A673 (cell line): ENCODE measurements at regions not wholly inside any gene's neighbourhood (a gene's known extent, or its start where the extent isn't known, plus 50 kb on each side); places are given as distances from the start of the nearest gene placed in this dataset.
"Not testable (repeated sequence)": the region's sequence is repeated elsewhere in the genome, so short reads cannot be mapped to it uniquely, and the experiment has no call there.

Experiments
- BruUV-seq: library from RNA; stranded (reverse); fragments of 400-500 nt; replicated peaks from 2 replicates; lab custom pipeline; 2021; lab: Mats Ljungman, UMichigan
- CTCF ChIA-PET: fragments of 300-600 bp; sonication (Branson Sonifier 250); formaldehyde crosslinking; loops from one replicate; lab custom pipeline; 2022; ENCODE audit warnings: antibody characterized with exemption; lab: Charles Lee
- POLR2A ChIA-PET: fragments of 300-600 bp; sonication (Branson Sonifier 250); formaldehyde crosslinking; loops from one replicate; lab custom pipeline; 2022; ENCODE audit warnings: antibody characterized with exemption; ENCODE audit not compliant: low non-redundant PET; lab: Charles Lee
- DNase-seq: peaks from one replicate; pipeline ENCODE4 v3.0.0-alpha.2; 2015; ENCODE audit warnings: low spot score
- H3K27ac ChIP-seq: fragments of 200-600 bp; sonication (generic); 2 replicates; pipeline ENCODE4 v1.5.1; 2016; ENCODE audit warnings: mixed run types, low read depth, mild to moderate bottlenecking, mixed read lengths, antibody characterized with exemption, low read length; ENCODE audit not compliant: poor library complexity, severe bottlenecking
- H3K27me3 ChIP-seq: fragments of 200-600 bp; sonication (generic); replicated peaks from 2 replicates; pipeline ENCODE4 v1.6.1; 2017; ENCODE audit warnings: mixed run types, low read depth, mild to moderate bottlenecking, mixed read lengths, antibody characterized with exemption, low read length; ENCODE audit not compliant: insufficient read depth, poor library complexity
- H3K36me3 ChIP-seq: fragments of 200-600 bp; sonication (generic); 2 replicates; pipeline ENCODE4 v1.6.1; 2016; ENCODE audit warnings: mixed run types, mild to moderate bottlenecking, mixed read lengths, antibody characterized with exemption, low read length; ENCODE audit not compliant: insufficient read depth, poor library complexity, severe bottlenecking
- H3K4me1 ChIP-seq: fragments of 200-600 bp; sonication (generic); 2 replicates; pipeline ENCODE4 v1.6.1; 2017; ENCODE audit warnings: mixed run types, mild to moderate bottlenecking, mixed read lengths, antibody characterized with exemption, low read length; ENCODE audit not compliant: insufficient read depth, poor library complexity, severe bottlenecking
- H3K4me3 ChIP-seq: fragments of 200-600 bp; sonication (generic); 2 replicates; pipeline ENCODE4 v1.5.1; 2016; ENCODE audit warnings: low read depth, mixed run types, mild to moderate bottlenecking, mixed read lengths, low read length; ENCODE audit not compliant: poor library complexity, severe bottlenecking
- H3K9me3 ChIP-seq: fragments of 200-600 bp; sonication (generic); 2 replicates; pipeline ENCODE4 v1.6.1; 2016; ENCODE audit warnings: mixed run types, low read depth, mild to moderate bottlenecking, mixed read lengths, antibody characterized with exemption, low read length; ENCODE audit not compliant: poor library complexity, severe bottlenecking
- CTCF ChIP-seq: fragments of 300-800, 200-600 bp; sonication (generic); conservative IDR thresholded peaks from 2 replicates; pipeline ENCODE4 v1.5.1; 2017; ENCODE audit warnings: low read depth, mild to moderate bottlenecking, antibody characterized with exemption, low read length, moderate library complexity, mixed read lengths
- EZH2 ChIP-seq: fragments of 200-600 bp; sonication (generic); IDR thresholded peaks from 2 replicates; pipeline ENCODE4 v1.6.1; 2017; ENCODE audit warnings: borderline replicate concordance, low read depth, mild to moderate bottlenecking, mixed read lengths, antibody characterized with exemption, low read length; ENCODE audit not compliant: poor library complexity, severe bottlenecking
- intact Hi-C: fragments of 100-400 bp; cut with micrococcal nuclease; formaldehyde crosslinking; loops from one replicate; pipeline ENCODE4 v1.10.0; 2022; ENCODE audit not compliant: unreplicated experiment

GRCh38 chr17:16857746-16858145 lies 114.2 kb downstream of the TNFRSF13B start:
- H3K4me1 ChIP-seq, POLR2A ChIA-PET, intact Hi-C loops, H3K27ac ChIP-seq, BruUV-seq, H3K27me3 ChIP-seq, H3K4me3 ChIP-seq, DNase-seq, H3K36me3 ChIP-seq, H3K9me3 ChIP-seq, CTCF ChIA-PET: not testable (repeated sequence)

- H3K27ac ChIP-seq, H3K36me3 ChIP-seq, H3K27me3 ChIP-seq, H3K4me3 ChIP-seq, BruUV-seq, H3K4me1 ChIP-seq, DNase-seq, CTCF ChIA-PET, H3K9me3 ChIP-seq, intact Hi-C loops, POLR2A ChIA-PET: not testable (repeated sequence)
These were observed 115.1 kb downstream of the TNFRSF13B start for GRCh38 chr17:16856846-16857245.

- H3K4me3 ChIP-seq, H3K27me3 ChIP-seq, CTCF ChIA-PET, H3K36me3 ChIP-seq, H3K9me3 ChIP-seq, DNase-seq, BruUV-seq, H3K4me1 ChIP-seq, POLR2A ChIA-PET, H3K27ac ChIP-seq, intact Hi-C loops: not testable (repeated sequence)
These were observed 115.7 kb downstream of the TNFRSF13B start for GRCh38 chr17:16856171-16856570.

GRCh38 chr17:16854636-16855035 lies 117.3 kb downstream of the TNFRSF13B start:
- DNase-seq, H3K4me1 ChIP-seq, POLR2A ChIA-PET, intact Hi-C loops, CTCF ChIA-PET, H3K27me3 ChIP-seq, H3K27ac ChIP-seq, H3K4me3 ChIP-seq, H3K9me3 ChIP-seq, H3K36me3 ChIP-seq, BruUV-seq: not testable (repeated sequence)

DNA sequence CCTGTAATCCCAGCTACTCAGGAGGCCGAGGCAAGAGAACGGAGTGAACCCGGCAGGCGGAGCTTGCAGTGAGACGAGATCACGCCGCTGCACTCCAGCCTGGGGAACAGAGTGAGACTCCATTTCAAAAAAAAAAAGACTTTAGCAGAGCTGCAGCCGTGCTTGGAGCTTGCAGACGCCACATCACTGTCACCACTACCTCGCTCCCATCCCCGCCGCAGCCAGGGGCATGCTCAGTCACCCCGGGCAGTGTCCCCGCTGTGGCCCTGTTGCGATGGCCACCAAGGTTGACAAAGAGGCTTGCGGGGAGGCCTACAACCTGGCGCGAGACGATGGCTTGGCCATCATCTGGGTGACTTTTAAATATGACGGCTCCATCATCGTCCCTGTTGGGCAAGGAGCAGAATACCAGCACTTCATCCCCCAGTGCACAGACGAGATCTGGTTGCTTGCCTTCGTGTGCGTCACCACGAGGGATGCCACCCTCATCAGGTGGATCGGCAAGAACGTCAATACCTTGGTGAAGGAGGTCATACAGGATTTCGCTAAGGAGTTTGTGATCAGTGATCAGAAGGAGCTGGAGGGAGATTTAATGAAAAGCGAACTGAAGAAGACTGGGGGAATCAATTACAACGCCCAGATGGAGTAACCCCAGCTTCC lies 118.1 kb downstream of the TNFRSF13B start:
- BruUV-seq: no TSS peak
- H3K9me3 ChIP-seq: no peaks in the 10 kb centered on the region
- no peaks in the 10 kb centered on the region for H3K4me1 ChIP-seq
- ChIA-PET CTCF (no interaction called here), POLR2A (no interaction called here)
- H3K36me3 ChIP-seq: no peaks in the 10 kb centered on the region
- no peak for TF ChIP-seq CTCF
- no peak for TF ChIP-seq EZH2
- no peak overlapping the region for H3K4me3 ChIP-seq
- H3K27me3 ChIP-seq: no peaks in the 10 kb centered on the region
- intact Hi-C loops: no loop called here
- no peak for DNase-seq
- no peak overlapping the region for H3K27ac ChIP-seq

DNA sequence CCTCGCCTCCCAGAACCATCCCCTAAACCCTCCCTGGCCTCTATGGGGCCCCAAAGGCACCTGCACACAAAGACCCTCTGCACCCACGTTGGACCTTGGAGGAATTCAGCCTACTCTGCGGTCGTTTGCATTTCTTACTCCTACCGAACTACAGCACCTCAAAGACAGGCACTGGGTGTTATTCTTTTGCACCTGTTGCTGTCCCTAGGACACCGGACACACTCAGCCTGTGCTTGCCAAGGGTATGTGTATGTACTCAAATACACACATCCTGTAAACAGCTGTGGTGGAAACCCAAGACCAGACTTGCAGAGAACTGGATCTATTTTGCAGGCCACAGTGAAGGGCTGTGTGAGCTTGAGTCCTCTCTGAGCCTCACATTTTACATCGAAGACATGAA lies 122.1 kb downstream of the TNFRSF13B start:
- BruUV-seq, DNase-seq, CTCF ChIA-PET, H3K4me1 ChIP-seq, H3K36me3 ChIP-seq, H3K27me3 ChIP-seq, POLR2A ChIA-PET, H3K9me3 ChIP-seq, H3K27ac ChIP-seq, intact Hi-C loops, H3K4me3 ChIP-seq: not testable (repeated sequence)

DNA sequence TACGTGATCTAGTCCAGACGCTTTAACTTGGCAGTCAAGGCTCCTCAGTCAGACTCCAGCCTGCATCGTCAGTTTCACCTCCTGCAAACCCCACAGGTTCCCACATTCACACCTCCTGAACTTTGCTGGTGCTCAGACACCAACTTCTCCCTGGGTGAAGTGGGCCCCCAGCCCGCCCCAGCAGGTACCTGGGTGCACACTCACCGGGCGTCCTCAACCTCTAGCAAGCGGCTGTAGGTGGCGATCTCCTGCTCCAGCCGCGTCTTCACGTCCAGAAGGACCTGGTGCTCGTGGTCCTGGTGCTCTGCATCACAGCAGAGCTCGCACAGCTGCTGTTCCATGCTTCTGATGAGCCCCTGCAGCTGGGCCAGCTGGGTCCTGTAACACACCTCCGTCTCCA lies 122.9 kb downstream of the TNFRSF13B start:
- intact Hi-C loops, H3K27me3 ChIP-seq, POLR2A ChIA-PET, H3K27ac ChIP-seq, DNase-seq, H3K4me1 ChIP-seq, H3K9me3 ChIP-seq, BruUV-seq, H3K4me3 ChIP-seq, H3K36me3 ChIP-seq, CTCF ChIA-PET: not testable (repeated sequence)
